ENCODE measurements at regions not wholly inside any gene's neighbourhood (a gene's known extent, or its start where the extent isn't known, plus 50 kb on each side); places are given as distances from the start of the nearest gene placed in this dataset.

DNA sequence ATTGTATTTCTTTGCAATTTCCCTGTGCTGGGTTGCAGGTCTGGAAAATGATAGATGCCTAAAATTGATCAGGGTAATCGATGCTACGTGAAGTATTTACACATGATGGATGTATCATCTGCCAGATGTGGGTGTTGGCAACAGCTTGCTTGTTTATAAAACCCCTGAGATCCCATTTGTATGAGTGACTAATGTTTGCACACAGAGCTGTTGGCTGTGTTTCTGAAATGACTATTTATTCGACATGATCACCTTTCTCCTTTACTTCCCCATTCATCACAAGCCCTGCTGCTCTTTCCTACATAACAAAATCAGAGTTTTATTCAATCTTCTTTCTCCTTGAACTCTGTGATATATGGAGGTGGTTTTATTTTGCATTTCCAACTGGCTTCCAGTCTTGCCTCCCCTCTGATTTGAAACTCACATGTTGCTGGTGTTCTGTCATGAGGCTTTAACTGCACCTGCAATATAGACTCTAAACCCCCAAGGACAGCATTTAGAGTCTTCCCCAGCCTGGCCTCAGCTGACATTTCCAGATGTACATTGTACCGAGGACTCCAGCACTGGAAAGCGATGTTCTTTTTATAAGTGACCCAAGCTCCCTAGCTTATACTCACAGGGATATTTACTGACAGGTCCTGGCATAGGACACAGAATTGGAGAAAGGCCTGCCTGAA is 50.7 kb upstream of the SHB start:
- DNase-seq = no peak

DNA sequence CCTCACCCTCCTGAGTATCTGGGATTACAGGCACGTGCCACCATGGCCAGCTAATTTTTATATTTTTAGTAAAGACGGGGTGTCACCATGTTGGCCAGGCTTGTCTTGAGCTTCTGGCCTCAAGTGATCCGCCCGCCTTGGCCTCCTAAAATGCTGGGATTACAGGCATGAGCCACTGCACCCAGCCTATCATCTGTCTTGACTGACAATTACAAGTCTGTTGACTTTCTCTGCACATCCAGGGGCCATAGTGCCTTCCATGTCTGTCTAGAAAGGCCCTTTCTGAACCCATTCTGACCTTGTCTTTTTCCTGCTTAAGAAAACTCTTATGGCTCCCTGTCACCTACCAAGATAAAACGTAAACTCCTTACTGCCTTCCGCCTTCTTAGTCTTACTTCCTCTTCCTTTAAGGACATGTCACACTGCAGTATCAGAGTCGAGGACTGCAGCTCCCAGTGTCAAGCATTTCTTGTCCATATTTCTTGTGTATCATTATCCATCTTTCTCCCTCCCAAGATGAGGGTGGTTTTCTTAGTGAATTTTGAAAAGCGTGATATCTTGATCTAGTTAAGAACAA is 49.9 kb upstream of the SHB start:
- no peak for DNase-seq

Data from NCI-H1105 (cell line).